ENCODE measurements at regions not wholly inside any gene's neighbourhood (a gene's known extent, or its start where the extent isn't known, plus 50 kb on each side); places are given as distances from the start of the nearest gene placed in this dataset.

DNA sequence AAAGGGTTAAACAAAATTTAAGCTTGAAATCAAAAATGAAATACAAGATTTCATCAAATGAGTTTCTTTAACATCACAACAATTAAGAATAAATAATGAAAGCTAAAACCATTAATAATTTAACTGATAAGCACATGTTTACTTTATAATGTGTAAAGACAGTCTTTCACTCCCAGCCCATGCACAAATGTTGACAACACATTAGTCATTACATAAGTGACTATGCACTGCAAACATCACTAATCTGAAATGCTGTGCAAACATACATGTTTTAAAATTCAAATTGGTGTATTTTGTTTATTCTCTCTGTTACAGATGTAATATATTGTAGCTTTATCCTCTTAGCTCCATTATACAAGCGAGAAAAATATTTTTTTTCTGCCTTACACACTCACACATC, 220.6 kb upstream of the CPXCR1 start:
- Mint-ChIP-seq H3K4me1 (ENCODE audit: unreplicated experiment) (no peaks in the 10 kb centered on the region), H3K27me3 (ENCODE audit: unreplicated experiment) (peaks cover 2% of the 10 kb centered on the region), H3K9me3 (ENCODE audit: unreplicated experiment) (no peaks in the 10 kb centered on the region), H3K27ac (ENCODE audit: unreplicated experiment) (no peak overlapping the region), H3K4me3 (ENCODE audit: unreplicated experiment) (no peak overlapping the region), H3K36me3 (ENCODE audit: low read depth, unreplicated experiment) (no peaks in the 10 kb centered on the region)
- TF ChIP-seq, protein P1, sequence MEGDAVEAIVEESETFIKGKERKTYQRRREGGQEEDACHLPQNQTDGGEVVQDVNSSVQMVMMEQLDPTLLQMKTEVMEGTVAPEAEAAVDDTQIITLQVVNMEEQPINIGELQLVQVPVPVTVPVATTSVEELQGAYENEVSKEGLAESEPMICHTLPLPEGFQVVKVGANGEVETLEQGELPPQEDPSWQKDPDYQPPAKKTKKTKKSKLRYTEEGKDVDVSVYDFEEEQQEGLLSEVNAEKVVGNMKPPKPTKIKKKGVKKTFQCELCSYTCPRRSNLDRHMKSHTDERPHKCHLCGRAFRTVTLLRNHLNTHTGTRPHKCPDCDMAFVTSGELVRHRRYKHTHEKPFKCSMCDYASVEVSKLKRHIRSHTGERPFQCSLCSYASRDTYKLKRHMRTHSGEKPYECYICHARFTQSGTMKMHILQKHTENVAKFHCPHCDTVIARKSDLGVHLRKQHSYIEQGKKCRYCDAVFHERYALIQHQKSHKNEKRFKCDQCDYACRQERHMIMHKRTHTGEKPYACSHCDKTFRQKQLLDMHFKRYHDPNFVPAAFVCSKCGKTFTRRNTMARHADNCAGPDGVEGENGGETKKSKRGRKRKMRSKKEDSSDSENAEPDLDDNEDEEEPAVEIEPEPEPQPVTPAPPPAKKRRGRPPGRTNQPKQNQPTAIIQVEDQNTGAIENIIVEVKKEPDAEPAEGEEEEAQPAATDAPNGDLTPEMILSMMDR (IDR thresholded peaks at IDR 0.05; ENCODE audit: unreplicated experiment) = no peak
- DNase-seq (ENCODE audit: low spot score) = no peak

DNA sequence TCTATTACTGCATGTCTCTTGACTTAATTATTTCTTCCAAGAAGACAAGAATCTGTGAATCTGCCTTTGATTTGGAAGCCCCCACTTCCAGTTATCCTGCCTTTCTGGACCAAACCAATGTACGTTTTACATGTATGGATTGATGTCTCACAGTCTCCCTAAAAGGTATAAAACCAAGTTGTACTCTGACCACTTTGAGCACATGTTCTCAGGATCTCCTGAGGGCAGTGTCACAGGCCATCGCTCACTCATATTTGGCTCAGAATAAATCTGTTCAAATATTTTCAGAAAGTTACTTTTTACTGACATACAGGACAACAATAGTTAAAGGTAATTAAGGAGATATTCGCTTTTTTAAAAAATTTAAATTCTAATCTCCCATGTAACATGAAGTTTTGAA, 188.6 kb upstream of the CPXCR1 start:
- Mint-ChIP-seq H3K27me3 (ENCODE audit: unreplicated experiment) (no peaks in the 10 kb centered on the region), H3K27ac (ENCODE audit: unreplicated experiment) (no peak overlapping the region), H3K4me1 (ENCODE audit: unreplicated experiment) (peaks cover 4% of the 10 kb centered on the region), H3K4me3 (ENCODE audit: unreplicated experiment) (no peak overlapping the region), H3K36me3 (ENCODE audit: low read depth, unreplicated experiment) (no peaks in the 10 kb centered on the region), H3K9me3 (ENCODE audit: unreplicated experiment) (no peaks in the 10 kb centered on the region)
- TF ChIP-seq, protein P1 (IDR thresholded peaks at IDR 0.05; ENCODE audit: unreplicated experiment) = no peak
- DNase-seq (ENCODE audit: low spot score) = no peak

DNA sequence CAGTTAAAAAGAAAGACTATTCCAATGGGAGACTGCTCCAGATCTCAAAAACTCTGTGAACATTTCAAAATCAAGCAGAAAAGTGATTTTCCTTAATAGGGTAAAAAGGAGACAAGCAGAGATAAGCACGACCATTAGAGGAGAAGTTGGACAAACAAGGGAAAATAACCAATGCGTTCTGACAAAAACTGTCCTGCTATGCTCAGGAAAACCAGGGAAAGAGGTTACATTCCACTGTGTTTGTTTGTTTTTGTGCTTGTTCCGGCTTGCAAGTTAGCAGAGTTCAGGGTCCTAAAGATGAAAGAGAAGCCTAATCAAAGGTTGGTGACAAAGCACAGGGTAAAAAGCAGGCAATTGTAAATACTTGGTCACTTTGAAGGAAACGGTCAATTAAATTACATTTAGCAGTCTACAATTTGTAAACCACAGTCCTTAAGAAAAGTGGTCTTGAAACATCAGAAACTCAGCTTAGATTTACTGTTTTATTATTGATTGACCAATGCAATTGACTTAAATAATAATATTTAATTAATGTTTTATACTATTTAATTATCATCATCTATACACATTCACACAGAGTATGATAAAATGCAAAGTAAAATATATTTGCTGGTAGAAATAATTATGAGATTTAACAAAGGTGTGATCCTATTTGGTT, 186.2 kb upstream of the CPXCR1 start:
- no peak for DNase-seq (ENCODE audit: low spot score)
- Mint-ChIP-seq H3K4me1 (ENCODE audit: unreplicated experiment) (peaks cover 4% of the 10 kb centered on the region), H3K27me3 (ENCODE audit: unreplicated experiment) (no peaks in the 10 kb centered on the region), H3K9me3 (ENCODE audit: unreplicated experiment) (no peaks in the 10 kb centered on the region), H3K27ac (ENCODE audit: unreplicated experiment) (no peak overlapping the region), H3K4me3 (ENCODE audit: unreplicated experiment) (no peak overlapping the region), H3K36me3 (ENCODE audit: low read depth, unreplicated experiment) (no peaks in the 10 kb centered on the region)
- TF ChIP-seq, protein P1 (IDR thresholded peaks at IDR 0.05; ENCODE audit: unreplicated experiment) = no peak

DNA sequence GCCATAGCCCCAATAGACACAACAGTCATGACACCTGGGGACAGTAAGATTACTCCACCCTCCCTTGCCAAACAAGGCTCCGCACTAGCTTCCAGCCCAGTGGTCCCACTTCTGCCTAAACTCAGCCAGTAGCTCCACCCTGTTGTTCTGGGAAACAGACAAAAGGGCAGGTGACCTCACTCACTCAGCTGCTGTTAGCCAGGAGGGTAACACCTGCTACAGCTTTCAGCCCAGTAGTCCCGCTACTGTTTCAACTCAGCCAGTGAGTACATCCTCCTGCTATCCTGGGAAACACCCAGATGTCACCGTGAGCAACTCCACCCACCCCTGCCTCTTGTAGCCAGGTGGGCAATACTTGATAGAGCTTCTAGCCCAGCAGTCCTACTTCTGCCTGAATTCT, 162.7 kb upstream of the CPXCR1 start:
- Mint-ChIP-seq H3K9me3 (ENCODE audit: unreplicated experiment) (no peaks in the 10 kb centered on the region), H3K36me3 (ENCODE audit: low read depth, unreplicated experiment) (no peaks in the 10 kb centered on the region), H3K27me3 (ENCODE audit: unreplicated experiment) (no peaks in the 10 kb centered on the region), H3K27ac (ENCODE audit: unreplicated experiment) (no peak overlapping the region), H3K4me1 (ENCODE audit: unreplicated experiment) (no peaks in the 10 kb centered on the region), H3K4me3 (ENCODE audit: unreplicated experiment) (no peak overlapping the region)
- TF ChIP-seq, protein P1 (IDR thresholded peaks at IDR 0.05; ENCODE audit: unreplicated experiment) = no peak
- DNase-seq (ENCODE audit: low spot score) = no peak

DNA sequence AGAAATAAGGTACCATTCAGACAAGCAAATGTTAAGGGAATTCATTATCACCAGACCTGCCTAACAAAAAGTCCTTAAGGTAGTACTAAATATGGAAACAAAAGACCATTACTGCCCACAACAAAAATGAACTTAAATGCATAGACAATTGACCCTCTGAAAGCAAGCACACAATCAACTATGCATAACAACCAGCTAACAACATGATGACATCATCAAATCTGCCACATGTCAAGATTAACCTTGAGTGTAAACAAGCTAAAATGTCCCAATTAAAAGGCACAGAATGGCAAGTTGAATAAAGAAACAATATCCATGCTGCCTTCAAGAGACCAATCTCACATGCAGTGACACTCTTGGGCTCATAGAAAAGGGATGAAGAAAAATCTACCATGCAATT, 160.7 kb upstream of the CPXCR1 start:
- Mint-ChIP-seq H3K27me3 (ENCODE audit: unreplicated experiment) (no peaks in the 10 kb centered on the region), H3K36me3 (ENCODE audit: low read depth, unreplicated experiment) (no peaks in the 10 kb centered on the region), H3K9me3 (ENCODE audit: unreplicated experiment) (no peaks in the 10 kb centered on the region), H3K4me1 (ENCODE audit: unreplicated experiment) (no peaks in the 10 kb centered on the region), H3K27ac (ENCODE audit: unreplicated experiment) (no peak overlapping the region), H3K4me3 (ENCODE audit: unreplicated experiment) (no peak overlapping the region)
- no peak for DNase-seq (ENCODE audit: low spot score)
- TF ChIP-seq, protein P1 (IDR thresholded peaks at IDR 0.05; ENCODE audit: unreplicated experiment) = no peak

Data from endothelial cell (in vitro differentiated cells).